DOHH2 (cell line): ENCODE measurements at regions not wholly inside any gene's neighbourhood (a gene's known extent, or its start where the extent isn't known, plus 50 kb on each side); places are given as distances from the start of the nearest gene placed in this dataset.

Experiments used
- H3F3A ChIP-seq: fragments of 200-600 bp; sonication (generic), shearing (Covaris generic); 2 replicates; pipeline ENCODE4 v1.6.0; 2016; ENCODE audit warnings: antibody characterized with exemption, mild to moderate bottlenecking; ENCODE audit not compliant: control insufficient read depth, insufficient read depth
- H3K27ac ChIP-seq: fragments of 200-600 bp; sonication (generic); 2 replicates; pipeline ENCODE4 v1.5.1; 2014; ENCODE audit warnings: low read depth, mild to moderate bottlenecking, low read length, moderate library complexity
- H3K27me3 ChIP-seq: fragments of 200-600 bp; sonication (generic); 2 replicates; pipeline ENCODE4 v1.6.1; 2014; ENCODE audit warnings: mild to moderate bottlenecking, low read length, mixed read lengths; ENCODE audit not compliant: control insufficient read depth
- H3K36me3 ChIP-seq: fragments of 200-600 bp; sonication (generic); 2 replicates; pipeline ENCODE4 v1.6.1; 2014; ENCODE audit warnings: mild to moderate bottlenecking, low read length, moderate library complexity, mixed read lengths; ENCODE audit not compliant: control insufficient read depth
- H3K4me1 ChIP-seq: fragments of 200-600 bp; sonication (generic); 2 replicates; pipeline ENCODE4 v1.6.1; 2014; ENCODE audit warnings: mild to moderate bottlenecking, low read length, mixed read lengths; ENCODE audit not compliant: control insufficient read depth
- H3K4me2 ChIP-seq: fragments of 200-600 bp; sonication (generic); 2 replicates; pipeline ENCODE4 v1.6.0; 2014; ENCODE audit warnings: mild to moderate bottlenecking, low read length, moderate library complexity
- H3K4me3 ChIP-seq: fragments of 200-600 bp; sonication (generic); 2 replicates; pipeline ENCODE4 v1.5.1; 2014; ENCODE audit warnings: mild to moderate bottlenecking, low read length, mixed read lengths
- H3K79me2 ChIP-seq: fragments of 200-600 bp; sonication (generic); 2 replicates; pipeline ENCODE4 v1.6.1; 2014; ENCODE audit warnings: mild to moderate bottlenecking, low read length, mixed read lengths; ENCODE audit not compliant: control insufficient read depth
- H3K9me2 ChIP-seq: fragments of 200-600 bp; sonication (generic); replicated peaks from 2 replicates; pipeline ENCODE4 v1.6.1; 2014; ENCODE audit warnings: mild to moderate bottlenecking, low read length, mixed read lengths; ENCODE audit not compliant: control insufficient read depth
- H3K9me3 ChIP-seq: fragments of 200-600 bp; sonication (generic); 2 replicates; pipeline ENCODE4 v1.6.1; 2014; ENCODE audit warnings: antibody characterized with exemption, low read length, mixed read lengths; ENCODE audit not compliant: control insufficient read depth, insufficient read depth
- H4K20me1 ChIP-seq: fragments of 200-600 bp; sonication (generic); 2 replicates; pipeline ENCODE4 v1.6.0; 2014; ENCODE audit warnings: low read depth, mild to moderate bottlenecking, antibody characterized with exemption, low read length, moderate library complexity; ENCODE audit not compliant: control insufficient read depth, insufficient read depth
- EZH2phosphoT487 ChIP-seq: fragments of 200-600 bp; sonication (generic); IDR thresholded peaks from 2 replicates; pipeline ENCODE4 v1.6.1; 2017; ENCODE audit warnings: borderline replicate concordance, mild to moderate bottlenecking, antibody characterized with exemption, low read length, moderate library complexity, mixed read lengths
- TF ChIP-seq, protein P1 (sequence below): fragments of 200-600 bp; sonication (generic); IDR thresholded peaks from one replicate; pipeline ENCODE4 v1.5.1; 2014; ENCODE audit warnings: antibody characterized with exemption, mild to moderate bottlenecking, low read depth, low read length; ENCODE audit not compliant: poor library complexity, severe bottlenecking

DNA sequence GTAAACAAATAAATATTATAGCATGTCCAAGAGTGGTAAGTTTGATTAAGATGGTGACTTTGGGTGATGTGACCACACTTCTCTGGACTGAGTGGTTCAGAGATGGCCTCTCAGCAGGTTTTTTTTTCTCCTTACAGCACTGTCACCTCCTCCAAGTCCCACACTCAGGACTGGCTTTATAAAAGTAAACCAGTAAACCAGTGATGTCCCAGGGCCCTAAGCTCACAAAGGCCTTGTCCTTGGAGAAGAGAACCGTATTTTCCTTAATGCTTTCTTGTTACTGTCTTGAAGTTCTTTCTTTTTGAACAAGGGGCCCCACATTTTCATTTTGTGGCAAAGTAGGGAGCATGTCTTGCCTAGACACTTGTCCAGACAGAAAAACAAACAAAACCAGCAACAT, 274.0 kb downstream of the MYCN start:
- no peaks in the 10 kb centered on the region for H3K79me2 ChIP-seq
- no peak overlapping the region for H3K27ac ChIP-seq
- no peaks in the 10 kb centered on the region for H3K27me3 ChIP-seq
- H3K4me1 ChIP-seq: no peaks in the 10 kb centered on the region
- TF ChIP-seq EZH2phosphoT487: no peak
- TF ChIP-seq, protein P1, sequence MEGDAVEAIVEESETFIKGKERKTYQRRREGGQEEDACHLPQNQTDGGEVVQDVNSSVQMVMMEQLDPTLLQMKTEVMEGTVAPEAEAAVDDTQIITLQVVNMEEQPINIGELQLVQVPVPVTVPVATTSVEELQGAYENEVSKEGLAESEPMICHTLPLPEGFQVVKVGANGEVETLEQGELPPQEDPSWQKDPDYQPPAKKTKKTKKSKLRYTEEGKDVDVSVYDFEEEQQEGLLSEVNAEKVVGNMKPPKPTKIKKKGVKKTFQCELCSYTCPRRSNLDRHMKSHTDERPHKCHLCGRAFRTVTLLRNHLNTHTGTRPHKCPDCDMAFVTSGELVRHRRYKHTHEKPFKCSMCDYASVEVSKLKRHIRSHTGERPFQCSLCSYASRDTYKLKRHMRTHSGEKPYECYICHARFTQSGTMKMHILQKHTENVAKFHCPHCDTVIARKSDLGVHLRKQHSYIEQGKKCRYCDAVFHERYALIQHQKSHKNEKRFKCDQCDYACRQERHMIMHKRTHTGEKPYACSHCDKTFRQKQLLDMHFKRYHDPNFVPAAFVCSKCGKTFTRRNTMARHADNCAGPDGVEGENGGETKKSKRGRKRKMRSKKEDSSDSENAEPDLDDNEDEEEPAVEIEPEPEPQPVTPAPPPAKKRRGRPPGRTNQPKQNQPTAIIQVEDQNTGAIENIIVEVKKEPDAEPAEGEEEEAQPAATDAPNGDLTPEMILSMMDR: no peak
- no peak overlapping the region for H3K4me3 ChIP-seq
- H3K9me2 ChIP-seq: no peaks in the 10 kb centered on the region
- no peaks in the 10 kb centered on the region; the same call in 1 of the 2 replicates for H3K9me3 ChIP-seq
- H4K20me1 ChIP-seq: no peaks in the 10 kb centered on the region
- no peaks in the 10 kb centered on the region for H3F3A ChIP-seq
- no peak overlapping the region for H3K4me2 ChIP-seq
- no peaks in the 10 kb centered on the region for H3K36me3 ChIP-seq

DNA sequence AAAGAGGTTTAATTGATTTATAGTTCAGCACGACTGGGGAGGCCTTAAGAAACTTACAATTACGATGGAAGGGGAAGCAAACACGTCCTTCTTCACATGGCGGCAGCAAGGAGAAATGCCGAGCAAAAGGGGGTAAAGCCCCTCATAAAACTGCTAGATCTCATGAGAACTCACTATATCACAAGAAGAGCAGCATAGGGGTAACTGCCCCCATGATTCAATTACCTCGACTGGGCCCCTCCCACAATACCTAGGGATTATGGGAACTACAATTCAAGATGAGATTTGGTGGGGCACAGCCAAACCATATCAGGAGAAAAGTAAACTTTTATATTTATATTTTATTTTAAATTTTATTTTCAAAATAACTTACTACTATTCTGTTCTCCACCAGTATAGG, 272.0 kb downstream of the MYCN start:
- no peak for TF ChIP-seq EZH2phosphoT487
- TF ChIP-seq, protein P1: no peak
- no peaks in the 10 kb centered on the region for H3K36me3 ChIP-seq
- no peak overlapping the region for H3K4me3 ChIP-seq
- no peak overlapping the region for H3K27ac ChIP-seq
- H3K9me2 ChIP-seq: no peaks in the 10 kb centered on the region
- no peaks in the 10 kb centered on the region for H3K27me3 ChIP-seq
- H3F3A ChIP-seq: no peaks in the 10 kb centered on the region
- no peaks in the 10 kb centered on the region for H3K79me2 ChIP-seq
- H3K4me1 ChIP-seq: no peaks in the 10 kb centered on the region
- H4K20me1 ChIP-seq: no peaks in the 10 kb centered on the region
- H3K4me2 ChIP-seq: no peak overlapping the region
- H3K9me3 ChIP-seq: peaks cover 8% of the 10 kb centered on the region

DNA sequence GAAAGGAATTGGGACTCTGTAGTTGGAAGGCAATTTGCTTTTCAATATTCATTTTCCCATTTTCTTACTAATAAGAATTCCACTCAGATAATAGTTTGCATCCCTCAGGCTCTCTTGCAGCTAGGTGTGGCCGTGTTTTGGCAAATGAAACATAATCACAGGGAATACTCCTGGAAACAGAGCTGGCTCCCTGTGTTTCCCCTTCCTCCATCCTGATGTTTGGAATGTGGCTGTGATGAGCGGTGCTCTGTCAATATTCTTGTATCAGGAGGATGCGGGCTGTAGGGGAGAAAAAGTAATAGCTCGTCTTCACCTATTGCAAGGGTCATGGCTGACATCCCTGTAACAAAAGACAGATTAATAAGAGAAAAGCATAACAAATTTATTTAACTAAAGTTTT, 271.0 kb downstream of the MYCN start:
- Histone ChIP-seq H3K4me1 (no peaks in the 10 kb centered on the region), H3K9me2 (no peaks in the 10 kb centered on the region), H3K4me3 (no peak overlapping the region), H3K27me3 (no peaks in the 10 kb centered on the region), H3K27ac (no peak overlapping the region), H3K9me3 (peaks cover 8% of the 10 kb centered on the region), H4K20me1 (no peaks in the 10 kb centered on the region), H3K79me2 (no peaks in the 10 kb centered on the region), H3K36me3 (no peaks in the 10 kb centered on the region), H3F3A (no peaks in the 10 kb centered on the region), H3K4me2 (no peak overlapping the region)
- TF ChIP-seq, protein P1: no peak
- TF ChIP-seq EZH2phosphoT487: no peak

DNA sequence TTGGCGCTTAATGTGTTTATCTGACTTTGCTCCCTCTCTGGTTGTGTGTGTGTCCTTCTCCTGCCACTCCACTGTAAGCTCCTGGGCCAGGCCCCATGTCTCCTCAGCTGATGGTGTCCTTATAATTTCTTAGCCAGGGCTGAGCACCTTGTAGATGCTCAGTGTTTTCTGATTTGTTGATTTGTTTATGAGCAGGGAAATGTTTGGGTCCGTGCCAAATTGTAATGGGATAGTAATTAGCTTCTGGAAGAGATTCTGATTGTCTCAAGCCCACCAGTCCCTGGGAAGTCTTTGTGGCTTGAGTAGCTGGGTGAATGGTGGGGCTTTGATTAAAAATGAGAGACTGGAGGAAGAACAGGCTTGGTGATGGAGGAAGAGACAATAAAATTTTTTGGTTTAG, 270.5 kb downstream of the MYCN start:
- no peak overlapping the region for H3K27ac ChIP-seq
- no peaks in the 10 kb centered on the region for H3K79me2 ChIP-seq
- no peaks in the 10 kb centered on the region for H3K4me1 ChIP-seq
- H3K27me3 ChIP-seq: no peaks in the 10 kb centered on the region
- no peak overlapping the region for H3K4me2 ChIP-seq
- H4K20me1 ChIP-seq: no peaks in the 10 kb centered on the region
- no peaks in the 10 kb centered on the region for H3F3A ChIP-seq
- H3K36me3 ChIP-seq: no peaks in the 10 kb centered on the region
- H3K9me2 ChIP-seq: no peaks in the 10 kb centered on the region
- H3K9me3 ChIP-seq: peaks cover 8% of the 10 kb centered on the region
- H3K4me3 ChIP-seq: no peak overlapping the region
- TF ChIP-seq, protein P1: no peak
- TF ChIP-seq EZH2phosphoT487: no peak
